Activated CD4-positive, alpha-beta memory T cell treated with anti-CD3 and anti-CD28 coated beads, Interleukin-2, amount 10 ng/mL, durations not matched to agents 7 days and 5 days (primary cell): ENCODE measurements at regions not wholly inside any gene's neighbourhood (a gene's known extent, or its start where the extent isn't known, plus 50 kb on each side); places are given as distances from the start of the nearest gene placed in this dataset.

ENCODE experiments used
- CTCF ChIA-PET: fragments of 350-600 bp; sonication (Branson Sonifier 250); formaldehyde crosslinking; loops from one replicate; lab custom pipeline; 2021; ENCODE audit warnings: antibody characterized with exemption, inconsistent platforms; lab: Charles Lee
- POLR2A ChIA-PET: fragments of 350-600 bp; sonication (Branson Sonifier 250); formaldehyde crosslinking; loops from one replicate; lab custom pipeline; 2021; ENCODE audit warnings: antibody characterized with exemption; lab: Charles Lee
- DNase-seq: peaks from one replicate; pipeline ENCODE4 v3.0.0-alpha.2; 2020
- H3K27ac Mint-ChIP-seq: one replicate; pipeline ENCODE4 v1.8.0; 2021; ENCODE audit warnings: mild to moderate bottlenecking, mixed read lengths
- H3K27me3 Mint-ChIP-seq: one replicate; pipeline ENCODE4 v1.8.0; 2021; ENCODE audit warnings: mixed read lengths
- H3K36me3 Mint-ChIP-seq: one replicate; pipeline ENCODE4 v1.8.0; 2021; ENCODE audit warnings: low read depth, mixed read lengths
- H3K4me1 Mint-ChIP-seq: one replicate; pipeline ENCODE4 v1.8.0; 2021; ENCODE audit warnings: mixed read lengths
- H3K4me3 Mint-ChIP-seq: one replicate; pipeline ENCODE4 v1.8.0; 2021; ENCODE audit warnings: mild to moderate bottlenecking, mixed read lengths
- H3K9me3 Mint-ChIP-seq: one replicate; pipeline ENCODE4 v1.8.0; 2021; ENCODE audit warnings: mixed read lengths

- Mint-ChIP-seq H3K27ac (no peak overlapping the region), H3K9me3 (no peaks in the 10 kb centered on the region), H3K36me3 (no peaks in the 10 kb centered on the region), H3K4me1 (peaks cover 16% of the 10 kb centered on the region), H3K27me3 (peaks cover 20% of the 10 kb centered on the region), H3K4me3 (no peak overlapping the region)
- POLR2A ChIA-PET, result no interaction called here
- CTCF ChIA-PET, result no interaction called here
- no peak for DNase-seq
These were observed 98.8 kb upstream of the BEND6 start for GRCh38 chr6:56856036-56856580.

GRCh38 chr6:56854086-56854485, 100.8 kb upstream of the BEND6 start:
- Mint-ChIP-seq H3K4me3 (no peak overlapping the region), H3K9me3 (no peaks in the 10 kb centered on the region), H3K27me3 (peaks cover 21% of the 10 kb centered on the region), H3K36me3 (no peaks in the 10 kb centered on the region), H3K27ac (no peak overlapping the region), H3K4me1 (peaks cover 23% of the 10 kb centered on the region)
- ChIA-PET POLR2A (no interaction called here), CTCF (interaction anchor here (1.7 kb wide), 1 partner anchor 193 kb away, joined by 3 read pairs; the partner anchor contains the start of gene KIAA1586)
- no peak for DNase-seq

GRCh38 chr6:56853541-56853940, 101.4 kb upstream of the BEND6 start:
- no peak for DNase-seq
- H3K4me3 Mint-ChIP-seq, result no peak overlapping the region
- ChIA-PET CTCF (interaction anchor here (0.6 to 3.0 kb wide), 4 partner anchors 9 to 216 kb away, joined by 3 to 17 read pairs (median 3); partner anchors contain the start of gene KIAA1586), POLR2A (no interaction called here)
- no peak overlapping the region for H3K27ac Mint-ChIP-seq
- no peaks in the 10 kb centered on the region for H3K36me3 Mint-ChIP-seq
- peaks cover 23% of the 10 kb centered on the region for H3K4me1 Mint-ChIP-seq
- H3K9me3 Mint-ChIP-seq, result no peaks in the 10 kb centered on the region
- H3K27me3 Mint-ChIP-seq, result peaks cover 21% of the 10 kb centered on the region

- Mint-ChIP-seq H3K9me3 (no peaks in the 10 kb centered on the region), H3K4me3 (peak overlapping the region; percentile 71), H3K36me3 (no peaks in the 10 kb centered on the region), H3K27ac (peak overlapping the region; percentile 63), H3K4me1 (peaks cover 23% of the 10 kb centered on the region), H3K27me3 (peaks cover 25% of the 10 kb centered on the region)
- DNase-seq, result no peak
- ChIA-PET CTCF (interaction anchor here (0.7 to 3.1 kb wide), 10 partner anchors 10 to 310 kb away, joined by 3 to 24 read pairs (median 5); no protein-coding TSS in a partner anchor), POLR2A (interaction anchor here (1.0 to 1.1 kb wide), 2 partner anchors 38 to 215 kb away, joined by 3 to 4 read pairs; no protein-coding TSS in a partner anchor)
These were observed 102.5 kb upstream of the BEND6 start for GRCh38 chr6:56852260-56853010.

- peak; percentile 70 for DNase-seq
- peak overlapping the region; percentile 63 for H3K27ac Mint-ChIP-seq
- peaks cover 23% of the 10 kb centered on the region for H3K4me1 Mint-ChIP-seq
- peaks cover 27% of the 10 kb centered on the region for H3K27me3 Mint-ChIP-seq
- H3K4me3 Mint-ChIP-seq, result peak overlapping the region; percentile 71
- no peaks in the 10 kb centered on the region for H3K9me3 Mint-ChIP-seq
- CTCF ChIA-PET, result interaction anchor here (0.6 to 3.1 kb wide), 20 partner anchors 9 to 348 kb away, joined by 3 to 24 read pairs (median 3); no protein-coding TSS in a partner anchor
- POLR2A ChIA-PET, result interaction anchor here (1.0 to 1.1 kb wide), 2 partner anchors 39 to 214 kb away, joined by 3 to 4 read pairs; no protein-coding TSS in a partner anchor
- H3K36me3 Mint-ChIP-seq, result no peaks in the 10 kb centered on the region
These were observed 103.2 kb upstream of the BEND6 start for GRCh38 chr6:56851541-56852259.

GRCh38 chr6:56851074-56851473, 103.8 kb upstream of the BEND6 start:
- peak overlapping the region; percentile 71 for H3K4me3 Mint-ChIP-seq
- no peaks in the 10 kb centered on the region for H3K9me3 Mint-ChIP-seq
- peaks cover 30% of the 10 kb centered on the region for H3K27me3 Mint-ChIP-seq
- no peak for DNase-seq
- CTCF ChIA-PET, result interaction anchor here (0.6 to 3.1 kb wide), 19 partner anchors 9 to 349 kb away, joined by 3 to 24 read pairs (median 3); no protein-coding TSS in a partner anchor
- POLR2A ChIA-PET, result interaction anchor here (1.0 kb wide), 1 partner anchor 40 kb away, joined by 4 read pairs; no protein-coding TSS in a partner anchor
- H3K36me3 Mint-ChIP-seq, result no peaks in the 10 kb centered on the region
- H3K27ac Mint-ChIP-seq, result peak overlapping the region; percentile 63
- peaks cover 23% of the 10 kb centered on the region for H3K4me1 Mint-ChIP-seq

- Mint-ChIP-seq H3K27me3 (peaks cover 29% of the 10 kb centered on the region), H3K36me3 (no peaks in the 10 kb centered on the region), H3K4me1 (peaks cover 23% of the 10 kb centered on the region), H3K4me3 (no peak overlapping the region), H3K27ac (no peak overlapping the region), H3K9me3 (no peaks in the 10 kb centered on the region)
- CTCF ChIA-PET, result interaction anchor here (1.3 to 3.1 kb wide), 7 partner anchors 9 to 256 kb away, joined by 3 to 24 read pairs (median 11); no protein-coding TSS in a partner anchor
- DNase-seq, result no peak
- POLR2A ChIA-PET, result no interaction called here
These were observed 104.3 kb upstream of the BEND6 start for GRCh38 chr6:56850626-56851025.

GRCh38 chr6:56849896-56850295, 105.0 kb upstream of the BEND6 start:
- H3K4me1 Mint-ChIP-seq, result peaks cover 23% of the 10 kb centered on the region
- no peak for DNase-seq

GRCh38 chr6:56848105-56848504, 106.8 kb upstream of the BEND6 start:
- Mint-ChIP-seq H3K4me1 (peaks cover 25% of the 10 kb centered on the region), H3K27ac (no peak overlapping the region), H3K27me3 (peaks cover 37% of the 10 kb centered on the region), H3K36me3 (no peaks in the 10 kb centered on the region), H3K4me3 (no peak overlapping the region), H3K9me3 (no peaks in the 10 kb centered on the region)
- ChIA-PET POLR2A (no interaction called here), CTCF (no interaction called here)
- DNase-seq, result no peak

More at GRCh38 chr6:56849896-56850295, 105.0 kb upstream of the BEND6 start:
- H3K36me3 Mint-ChIP-seq, result no peaks in the 10 kb centered on the region
- H3K4me3 Mint-ChIP-seq, result no peak overlapping the region
- ChIA-PET CTCF (no interaction called here), POLR2A (no interaction called here)
- no peaks in the 10 kb centered on the region for H3K9me3 Mint-ChIP-seq
- H3K27ac Mint-ChIP-seq, result no peak overlapping the region
- H3K27me3 Mint-ChIP-seq, result peaks cover 35% of the 10 kb centered on the region

GRCh38 chr6:56845032-56845431, 109.9 kb upstream of the BEND6 start:
- Mint-ChIP-seq H3K36me3 (no peaks in the 10 kb centered on the region), H3K4me1 (peaks cover 9% of the 10 kb centered on the region), H3K4me3 (no peak overlapping the region), H3K9me3 (no peaks in the 10 kb centered on the region), H3K27ac (no peak overlapping the region), H3K27me3 (peaks cover 55% of the 10 kb centered on the region)
- CTCF ChIA-PET, result interaction anchor here (0.7 kb wide), 2 partner anchors 8 to 152 kb away, joined by 3 to 4 read pairs; no protein-coding TSS in a partner anchor
- POLR2A ChIA-PET, result no interaction called here
- no peak for DNase-seq

GRCh38 chr6:56843476-56844349, 111.2 kb upstream of the BEND6 start:
- ChIA-PET CTCF (interaction anchor here (0.7 to 1.0 kb wide), 6 partner anchors 43 to 206 kb away, joined by 3 to 6 read pairs (median 4); no protein-coding TSS in a partner anchor), POLR2A (interaction anchor here (1.0 kb wide), 1 partner anchor 212 kb away, joined by 6 read pairs; no protein-coding TSS in a partner anchor)
- Mint-ChIP-seq H3K9me3 (no peaks in the 10 kb centered on the region), H3K36me3 (no peaks in the 10 kb centered on the region), H3K4me1 (peaks cover 9% of the 10 kb centered on the region), H3K4me3 (peak overlapping the region; percentile 65), H3K27ac (no peak overlapping the region), H3K27me3 (peaks cover 60% of the 10 kb centered on the region)
- DNase-seq, result peak; percentile 61
